Spleen (tissue), 11 donors: ENCODE measurements at regions not wholly inside any gene's neighbourhood (a gene's known extent, or its start where the extent isn't known, plus 50 kb on each side); places are given as distances from the start of the nearest gene placed in this dataset.

Experiments used
- DNase-seq: peaks from one replicate; pipeline ENCODE4 v3.0.0-alpha.2; 2020
- H3K27ac ChIP-seq, 8 donors: fragments of 200-600 bp; sonication (generic) in 7 of 8; 1 replicate in 4 of 8; 2 replicates in 4 of 8; pipeline versions ENCODE4 v1.5.0 to v1.8.0; 2016 to 2021; ENCODE audit warnings: inconsistent platforms in 4 of 8, mild to moderate bottlenecking in 4 of 8, moderate library complexity in 1 of 8
- H3K27me3 ChIP-seq, 7 donors: fragments of 200-600 bp; sonication (generic) in 6 of 7; replicated peaks in 1 of 7; 1 replicate in 4 of 7; 2 replicates in 3 of 7; pipeline versions ENCODE4 v1.5.0 to v1.8.0; 2016 to 2021; ENCODE audit warnings: inconsistent platforms in 3 of 7, mild to moderate bottlenecking in 1 of 7
- H3K36me3 ChIP-seq, 6 donors: fragments of 200-600 bp; sonication (generic) in 5 of 6; 1 replicate in 4 of 6; 2 replicates in 2 of 6; pipeline versions ENCODE4 v1.5.0 to v1.8.0; 2016 to 2021; ENCODE audit warnings: inconsistent platforms in 2 of 6
- H3K4me1 ChIP-seq, 6 donors: fragments of 200-600 bp; sonication (generic) in 5 of 6; 1 replicate in 3 of 6; 2 replicates in 3 of 6; pipeline versions ENCODE4 v1.5.0 to v1.8.0; 2016 to 2021; ENCODE audit warnings: inconsistent platforms in 3 of 6
- H3K4me3 ChIP-seq, 8 donors: fragments of 200-600 bp; sonication (generic) in 7 of 8; 1 replicate in 4 of 8; 2 replicates in 4 of 8; pipeline versions ENCODE4 v1.5.0 to v1.8.0; 2016 to 2021; ENCODE audit warnings: inconsistent platforms in 4 of 8, mild to moderate bottlenecking in 4 of 8, moderate library complexity in 2 of 8
- H3K9me3 ChIP-seq, 8 donors: fragments of 200-600 bp; sonication (generic) in 7 of 8; 1 replicate in 4 of 8; 2 replicates in 4 of 8; pipeline versions ENCODE4 v1.5.0 to v1.8.0; 2016 to 2021; ENCODE audit warnings: inconsistent platforms in 4 of 8
- CTCF ChIP-seq, 11 experiments: fragments of 200-600 bp in 7 of 11; fragments of 450-650 bp in 4 of 11; sonication (generic) in 4 of 11; IDR thresholded peaks in 8 of 11; conservative IDR thresholded peaks in 3 of 11; 1 replicate in 7 of 11; 2 replicates in 4 of 11; pipeline versions ENCODE4 v1.4.0 to v1.8.0; 2016 to 2021; ENCODE audit warnings: antibody characterized with exemption in 11 of 11, inconsistent platforms in 4 of 11, mild to moderate bottlenecking in 1 of 11
- POLR2A ChIP-seq, 3 donors: fragments of 450-650 bp; IDR thresholded peaks; one replicate each; pipeline ENCODE4 v1.5.1; 2017; ENCODE audit warnings: antibody characterized with exemption in 3 of 3, mild to moderate bottlenecking in 1 of 3
- POLR2AphosphoS5 ChIP-seq, 3 donors: sonication (generic); formaldehyde crosslinking; IDR thresholded peaks; one replicate each; pipeline ENCODE4 v1.5.1; 2017; ENCODE audit warnings: antibody characterized with exemption in 3 of 3
- WGBS, 5 donors: extraction: QIAGEN DNeasy Blood & Tissue Kit in 3 of 5; methylation state at CpG; one replicate each; pipeline versions ENCODE4 v1.1.5 to v1.1.7; 2013 to 2018; 5-methylcytosine and 5-hydroxymethylcytosine counted together
- intact Hi-C: fragments of 100-400 bp; cut with DNase I; formaldehyde crosslinking; loops from one replicate; pipeline ENCODE4 v1.15.0; 2023; ENCODE audit warnings: low total_unique reads
- donor health status: healthy with polysubstance abuse.
- donor health status: DM: no; HTN: no; CAD: no; lungs with moderate emphysema.
- donor health status: DM: no; HTN: no; CAD: no.
- donor health status: Bipolar disorder and iron deficiency.
- donor health status: healthy.
- donor health status: DM: no; HTN: no; CAD: no.
- donor health status: DM: yes; HTN: yes; CAD: no.

DNA sequence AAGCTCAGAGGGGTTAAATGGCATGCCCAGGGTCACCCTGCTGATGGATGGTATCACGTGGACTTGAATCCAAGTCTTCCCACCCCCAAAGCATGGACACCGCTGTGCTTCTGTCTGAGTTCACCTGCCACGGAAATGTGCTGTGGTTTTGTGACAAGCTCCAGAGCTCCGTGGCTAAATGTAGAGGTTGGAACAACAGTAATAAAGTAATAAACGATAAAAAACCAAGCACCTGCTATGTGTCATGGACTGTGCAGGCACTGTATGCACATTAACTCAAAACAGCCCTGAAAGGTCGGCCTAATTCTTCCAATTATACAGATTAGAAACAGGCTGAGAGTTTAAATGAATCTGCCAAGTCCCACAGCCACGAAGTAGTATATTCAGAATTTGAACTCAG, 182.1 kb upstream of the NAV2 start:
- intact Hi-C loops, result no loop called here
- Histone ChIP-seq H3K27ac (no peak overlapping the region), H3K4me3 (no peak overlapping the region), H3K4me1 (no peaks in the 10 kb centered on the region), H3K27me3 (peaks cover 0 to 10% (median 0%) of the 10 kb centered on the region in 7 donors), H3K9me3 (no peaks in the 10 kb centered on the region), H3K36me3 (no peaks in the 10 kb centered on the region)
- 78 to 81% (median 79%) methylated on average over 7 of the region's 7 CpGs for WGBS, 5 donors
- DNase-seq, result no peak
- no peak for TF ChIP-seq CTCF (IDR thresholded peaks at IDR 0.05 in 8 of 11, conservative IDR thresholded peaks at IDR 0.05 in 3 of 11)
- TF ChIP-seq POLR2AphosphoS5 (IDR thresholded peaks at IDR 0.05), result no peak
- TF ChIP-seq POLR2A (IDR thresholded peaks at IDR 0.05), result no peak

DNA sequence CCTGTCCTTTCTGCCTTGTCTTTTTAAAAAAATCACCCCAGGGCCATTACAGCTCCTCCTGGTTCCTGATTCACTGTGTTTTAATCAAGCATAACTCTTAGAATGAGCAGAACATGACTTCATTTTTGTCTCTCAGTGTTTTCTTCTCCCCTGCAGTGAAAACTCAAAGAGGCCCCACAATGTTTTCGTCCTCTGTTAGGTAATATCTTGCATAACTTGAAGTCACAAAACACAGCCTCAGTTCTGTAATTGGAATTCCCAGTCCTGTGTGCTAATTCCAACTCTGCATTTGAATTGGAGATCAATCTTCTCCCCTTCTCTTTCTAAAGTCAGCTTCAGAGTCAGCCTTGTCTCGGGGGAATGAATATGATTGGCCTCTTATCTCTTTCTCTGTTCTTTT, 186.5 kb upstream of the NAV2 start:
- Histone ChIP-seq H3K36me3 (no peaks in the 10 kb centered on the region), H3K4me1 (no peaks in the 10 kb centered on the region), H3K27me3 (peaks cover 0 to 10% (median 0%) of the 10 kb centered on the region in 7 donors), H3K4me3 (no peak overlapping the region), H3K27ac (no peak overlapping the region), H3K9me3 (no peaks in the 10 kb centered on the region)
- TF ChIP-seq POLR2AphosphoS5 (IDR thresholded peaks at IDR 0.05), result no peak
- TF ChIP-seq CTCF (IDR thresholded peaks at IDR 0.05 in 8 of 11, conservative IDR thresholded peaks at IDR 0.05 in 3 of 11), result no peak
- no peak for TF ChIP-seq POLR2A (IDR thresholded peaks at IDR 0.05)
- no peak for DNase-seq
- intact Hi-C loops, result no loop called here
- WGBS, 5 donors, result 57 to 87% (median 72%) methylated on average over 2 of the region's 2 CpGs

GRCh38 chr11:19525714-19526113, 186.9 kb upstream of the NAV2 start:
- WGBS, 5 donors, result 69 to 84% (median 75%) methylated on average over 5 of the region's 5 CpGs
- no peaks in the 10 kb centered on the region for H3K4me1 ChIP-seq
- TF ChIP-seq CTCF (IDR thresholded peaks at IDR 0.05 in 8 of 11, conservative IDR thresholded peaks at IDR 0.05 in 3 of 11), result no peak
- TF ChIP-seq POLR2AphosphoS5 (IDR thresholded peaks at IDR 0.05), result no peak
- TF ChIP-seq POLR2A (IDR thresholded peaks at IDR 0.05), result no peak
- peaks cover 0 to 10% (median 0%) of the 10 kb centered on the region in 7 donors for H3K27me3 ChIP-seq
- no peak overlapping the region for H3K27ac ChIP-seq
- DNase-seq, result no peak
- no peak overlapping the region for H3K4me3 ChIP-seq
- H3K36me3 ChIP-seq, result no peaks in the 10 kb centered on the region
- no peaks in the 10 kb centered on the region for H3K9me3 ChIP-seq
- intact Hi-C loops, result no loop called here

GRCh38 chr11:19525276-19525675, 187.4 kb upstream of the NAV2 start:
- no peak for TF ChIP-seq POLR2AphosphoS5 (IDR thresholded peaks at IDR 0.05)
- no peak for TF ChIP-seq CTCF (IDR thresholded peaks at IDR 0.05 in 8 of 11, conservative IDR thresholded peaks at IDR 0.05 in 3 of 11)
- TF ChIP-seq POLR2A (IDR thresholded peaks at IDR 0.05), result no peak
- Histone ChIP-seq H3K27me3 (peaks cover 0 to 10% (median 0%) of the 10 kb centered on the region in 7 donors), H3K36me3 (no peaks in the 10 kb centered on the region), H3K4me3 (no peak overlapping the region), H3K9me3 (no peaks in the 10 kb centered on the region), H3K27ac (no peak overlapping the region), H3K4me1 (no peaks in the 10 kb centered on the region)
- intact Hi-C loops, result no loop called here
- DNase-seq, result no peak
- 43 to 58% (median 50%) methylated on average over 7 of the region's 7 CpGs for WGBS, 5 donors
